ENCODE measurements at regions not wholly inside any gene's neighbourhood (a gene's known extent, or its start where the extent isn't known, plus 50 kb on each side); places are given as distances from the start of the nearest gene placed in this dataset.

DNA sequence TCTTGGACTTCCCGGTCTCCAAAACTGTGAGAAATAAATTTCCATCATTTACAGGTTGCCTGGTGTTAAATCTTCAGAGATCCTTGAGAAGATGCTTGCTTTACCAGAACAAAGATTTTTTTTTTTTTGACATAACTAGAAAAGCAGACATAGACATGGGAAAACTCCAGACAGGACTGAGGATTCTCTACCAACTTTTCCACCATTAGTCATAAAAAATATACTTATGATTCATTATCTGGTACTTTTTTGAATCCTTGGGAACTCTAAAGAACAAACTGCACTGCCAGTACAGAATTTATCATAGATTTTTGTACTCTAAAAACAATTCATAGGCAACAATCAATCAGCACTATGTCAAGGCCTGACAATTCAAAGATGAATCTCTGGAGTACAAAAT lies 487.6 kb downstream of the EFNB2 start:
- TF ChIP-seq POLR2AphosphoS5 (IDR thresholded peaks at IDR 0.05; ENCODE audit: low read depth, low read length) (no peak), POLR2A (IDR thresholded peaks at IDR 0.05; ENCODE audit: low read depth, low read length) (no peak)

All from GM12892 (cell line).